Stimulated activated CD8-positive, alpha-beta memory T cell treated with anti-CD3 and anti-CD28 coated beads, Interleukin-2, amount 100 ng/mL, for 1 hour (primary cell): ENCODE measurements at regions not wholly inside any gene's neighbourhood (a gene's known extent, or its start where the extent isn't known, plus 50 kb on each side); places are given as distances from the start of the nearest gene placed in this dataset.
"Not testable (repeated sequence)": the region's sequence is repeated elsewhere in the genome, so short reads cannot be mapped to it uniquely, and the experiment has no call there.

ENCODE experiments used
- DNase-seq, 2 donors: peaks; one replicate each; pipeline ENCODE4 v3.0.0-alpha.2; 2020; ENCODE audit warnings: low read depth in 2 of 2

DNA sequence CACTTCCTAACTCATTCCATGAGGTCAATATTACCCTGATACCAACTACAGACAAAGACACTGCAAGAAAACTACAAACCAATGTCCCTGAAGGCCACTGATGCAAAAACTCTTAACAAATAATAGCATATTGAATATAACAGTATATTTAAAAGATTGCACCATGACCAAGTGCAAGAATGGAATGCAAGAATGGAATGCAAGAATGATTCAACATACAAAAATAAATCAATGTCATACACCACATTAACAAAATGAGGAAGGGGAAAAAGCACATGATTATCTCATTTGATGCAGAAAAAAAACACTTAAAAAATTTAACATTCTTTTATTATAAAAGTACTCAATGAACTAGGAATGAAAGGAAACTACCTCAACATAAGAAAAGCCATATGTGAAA lies 463.1 kb upstream of the NECTIN3 start:
- DNase-seq: no peak

DNA sequence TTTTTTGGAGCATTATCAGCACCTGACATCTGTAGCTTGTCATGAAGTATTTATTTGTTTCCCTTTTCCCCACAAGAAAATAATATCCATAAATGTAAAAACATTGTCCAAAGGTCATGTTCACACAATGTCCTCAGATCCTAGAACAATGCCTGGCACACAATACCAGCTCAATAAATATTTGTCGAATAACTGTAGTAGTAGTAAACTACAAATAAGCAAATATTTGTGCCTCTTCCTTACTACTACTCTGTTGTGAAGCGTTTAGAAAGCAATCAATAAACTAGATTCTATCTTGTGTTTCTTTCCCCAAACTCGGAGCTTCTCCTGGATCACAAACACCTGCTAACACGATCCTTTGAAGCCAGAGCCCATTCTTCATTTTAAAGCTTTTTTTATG lies 459.6 kb upstream of the NECTIN3 start:
- DNase-seq: no peak

DNA sequence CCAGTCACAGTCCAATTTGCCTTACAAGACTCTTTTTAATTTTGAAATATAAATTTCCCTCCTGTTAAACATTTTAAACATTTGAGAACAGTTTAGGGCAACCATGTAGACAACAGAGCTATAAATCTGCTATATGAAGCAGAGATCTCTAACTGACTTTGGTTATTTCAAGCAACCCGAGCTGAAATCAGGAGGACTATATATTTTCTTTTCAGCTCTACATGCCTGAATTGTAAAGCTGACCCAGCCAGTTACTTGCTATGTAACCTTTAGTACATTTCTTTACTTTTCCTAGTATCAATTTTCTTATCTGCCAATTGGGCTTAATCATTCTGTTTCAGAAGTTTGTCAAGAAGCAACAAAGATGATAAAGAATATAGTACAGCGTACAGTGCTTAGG lies 457.4 kb upstream of the NECTIN3 start:
- DNase-seq: no peak

DNA sequence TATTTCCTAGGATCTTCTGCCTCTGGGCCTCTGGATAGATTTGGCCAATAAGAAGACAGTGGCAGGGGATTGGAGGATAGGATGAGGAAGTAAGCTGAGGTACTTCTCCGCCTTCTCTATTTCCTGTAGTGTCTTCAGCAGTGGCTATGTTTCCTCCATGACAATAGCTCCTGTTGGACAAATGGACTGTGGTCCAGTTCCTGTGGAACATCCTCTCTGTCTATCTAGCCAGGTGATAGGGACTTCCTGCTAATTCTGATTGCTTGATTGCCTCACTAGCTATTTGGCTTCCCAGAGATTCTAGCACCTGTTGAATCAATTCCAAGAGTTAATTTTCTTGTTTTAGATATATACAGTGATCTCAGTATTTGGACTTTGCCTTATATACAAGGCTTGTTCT lies 456.2 kb upstream of the NECTIN3 start:
- DNase-seq: no peak

DNA sequence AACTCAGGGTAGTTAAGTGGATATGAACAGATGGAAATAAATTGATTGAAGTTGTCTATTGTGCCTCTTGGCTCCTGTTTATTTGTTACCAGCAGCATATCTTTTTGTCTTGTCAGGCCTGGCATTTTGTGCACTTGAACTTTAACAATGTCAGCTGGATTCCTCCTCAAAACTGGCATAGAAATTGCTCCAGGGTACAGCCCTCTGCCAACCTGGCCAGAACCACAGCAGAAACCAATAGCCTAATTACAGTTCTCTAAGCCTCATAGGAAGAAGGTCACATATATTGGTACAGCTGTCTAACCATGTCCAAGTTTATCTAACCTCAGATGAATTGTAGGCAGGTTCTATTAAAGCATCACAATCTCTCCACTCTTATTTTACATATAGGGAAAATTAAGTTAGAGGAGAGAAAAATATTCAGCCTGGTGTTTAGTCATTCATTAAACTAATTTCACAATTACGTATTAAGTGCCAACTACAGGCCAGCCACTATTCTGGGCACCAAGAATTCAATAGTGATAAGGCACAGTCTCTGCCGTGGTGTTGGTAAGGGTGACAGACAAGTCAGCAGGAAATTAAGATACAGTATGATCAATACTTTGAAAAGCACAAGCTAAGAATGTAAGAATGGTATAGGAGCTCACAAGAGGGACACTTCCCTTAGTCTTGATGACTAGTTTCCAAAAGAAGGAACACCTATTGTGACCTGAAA lies 452.9 kb upstream of the NECTIN3 start:
- no peak for DNase-seq

DNA sequence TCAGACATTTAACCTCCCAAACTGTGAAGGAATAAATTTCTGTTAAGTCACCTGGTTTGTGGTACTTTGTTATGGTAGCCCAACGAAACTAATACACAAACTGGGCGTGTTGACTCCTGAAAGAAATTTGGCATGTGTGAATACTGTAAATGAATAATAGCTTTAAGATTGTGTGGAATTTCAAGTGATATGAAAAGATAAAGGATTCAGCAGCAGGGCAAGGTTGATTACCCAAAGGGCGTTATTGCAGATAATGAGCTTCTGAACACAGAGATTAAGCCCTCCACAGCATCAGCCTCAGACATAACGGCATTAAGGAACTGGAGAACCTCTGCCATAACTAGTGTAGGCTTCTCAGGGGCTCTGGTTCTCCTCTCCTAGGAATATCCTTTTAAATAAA lies 451.5 kb upstream of the NECTIN3 start:
- DNase-seq: no peak

DNA sequence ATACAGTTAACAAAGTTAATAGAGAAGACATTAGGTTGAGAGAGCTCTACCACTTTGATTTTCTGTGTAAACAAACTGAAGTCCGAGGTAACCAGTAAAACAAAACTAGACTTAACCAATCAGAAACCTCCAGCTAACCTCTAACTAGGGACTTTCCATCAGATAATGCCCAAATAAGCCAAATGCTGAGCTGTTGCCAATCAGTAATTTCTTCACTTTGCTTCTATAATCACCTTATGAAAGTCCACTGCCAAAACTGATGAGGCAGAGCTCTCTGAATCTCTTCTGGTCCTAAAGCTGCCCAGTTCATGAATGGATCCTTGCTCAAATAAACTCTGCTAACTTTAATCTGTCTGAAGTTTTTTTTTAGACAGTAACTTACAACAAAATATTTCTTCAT lies 448.0 kb upstream of the NECTIN3 start:
- DNase-seq: no peak

DNA sequence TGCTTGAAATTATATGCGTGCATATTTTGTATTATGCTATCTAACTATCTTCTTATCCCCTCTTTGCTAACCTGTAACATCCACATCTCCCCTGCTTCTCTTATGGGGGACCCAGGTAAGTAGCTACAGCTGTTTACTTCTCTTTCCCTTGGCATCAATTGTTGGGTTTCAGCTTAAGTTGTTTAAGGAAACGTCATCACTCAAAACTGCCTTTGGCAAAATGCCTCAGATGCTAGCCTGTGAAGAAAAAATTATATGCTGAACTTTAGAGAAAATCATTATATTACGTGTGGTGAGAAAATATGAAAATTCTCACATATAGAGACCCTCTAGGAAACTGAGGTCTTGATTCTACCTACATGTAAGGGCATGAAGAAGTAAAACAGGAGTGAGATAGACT lies 447.0 kb upstream of the NECTIN3 start:
- DNase-seq: no peak

DNA sequence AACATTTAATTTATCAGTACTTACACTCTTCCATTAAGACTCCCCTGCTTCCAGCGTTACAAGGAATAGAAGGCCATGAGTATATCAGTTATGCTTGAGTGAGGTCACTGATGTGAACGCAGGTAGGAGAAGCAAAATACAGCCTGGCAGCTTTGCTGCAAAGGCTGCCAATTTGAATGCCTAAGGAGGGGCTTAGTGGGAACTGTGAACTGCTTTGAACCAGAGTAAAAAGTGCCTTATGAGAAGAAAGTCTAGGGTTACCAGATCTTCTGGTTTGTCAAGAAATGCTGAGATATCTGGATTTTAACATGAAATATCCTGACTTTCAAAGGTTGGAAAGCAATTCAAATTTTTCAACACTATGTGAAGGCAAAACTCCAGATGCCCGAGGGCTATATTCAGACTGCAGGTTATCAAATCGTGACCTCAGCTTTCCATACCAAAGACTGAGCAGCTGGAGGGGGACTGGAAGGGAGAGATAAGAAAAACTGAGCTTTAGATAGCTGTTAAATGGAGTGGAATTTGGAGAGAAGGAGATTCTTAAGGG lies 446.3 kb upstream of the NECTIN3 start:
- no peak for DNase-seq

DNA sequence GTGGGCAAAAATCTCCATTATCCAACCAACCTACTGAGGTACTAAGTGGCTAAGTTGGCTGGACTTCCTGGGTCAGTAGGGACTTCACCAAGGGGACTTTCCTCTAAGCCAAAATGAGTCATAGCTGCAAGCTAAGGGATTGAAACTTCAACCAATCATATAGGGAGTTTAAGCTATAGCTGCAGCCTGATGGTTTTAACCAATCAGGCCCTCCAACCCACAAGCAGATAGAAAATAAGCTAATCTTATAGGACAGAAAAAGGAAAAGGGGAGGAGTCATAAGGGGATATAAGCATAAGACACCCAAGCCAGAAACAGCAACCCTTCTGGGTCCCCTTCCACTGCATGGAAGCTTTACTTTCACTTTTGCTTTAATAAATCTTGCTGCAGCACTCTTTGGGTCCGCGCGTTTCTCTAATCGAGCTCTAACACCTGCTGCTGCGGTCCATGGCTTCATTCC lies 444.9 kb upstream of the NECTIN3 start:
- not testable (repeated sequence) for DNase-seq

DNA sequence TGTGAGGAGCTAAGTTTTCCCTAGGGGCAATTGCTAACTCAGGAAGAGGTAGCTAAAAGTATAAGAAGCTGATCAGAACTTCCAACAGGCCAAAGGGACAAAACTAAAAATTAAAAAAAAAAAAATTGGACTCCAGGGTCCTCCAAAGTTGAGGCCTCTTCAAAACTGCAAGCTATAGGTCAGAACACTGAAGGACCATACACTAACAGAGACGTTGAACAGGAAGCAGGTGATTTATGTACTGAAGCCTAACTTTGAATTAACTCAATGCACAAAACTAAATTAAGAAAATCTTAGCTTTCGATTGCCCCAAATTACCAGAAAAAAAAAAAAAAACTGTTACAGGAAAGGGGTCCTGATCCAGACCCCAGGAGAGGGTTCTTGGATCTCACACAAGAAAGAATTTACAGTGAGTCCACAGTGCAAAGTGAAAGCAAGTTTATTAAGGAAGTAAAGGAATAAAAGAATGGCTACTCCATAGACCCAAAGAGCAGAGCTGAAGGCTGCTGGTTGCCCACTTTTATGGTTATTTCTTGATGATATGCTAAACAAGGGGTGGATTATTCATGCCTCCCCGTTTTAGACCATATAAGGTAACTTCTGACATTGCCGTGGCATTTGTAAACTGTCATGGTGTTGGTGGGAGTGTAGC lies 442.8 kb upstream of the NECTIN3 start:
- no peak for DNase-seq

DNA sequence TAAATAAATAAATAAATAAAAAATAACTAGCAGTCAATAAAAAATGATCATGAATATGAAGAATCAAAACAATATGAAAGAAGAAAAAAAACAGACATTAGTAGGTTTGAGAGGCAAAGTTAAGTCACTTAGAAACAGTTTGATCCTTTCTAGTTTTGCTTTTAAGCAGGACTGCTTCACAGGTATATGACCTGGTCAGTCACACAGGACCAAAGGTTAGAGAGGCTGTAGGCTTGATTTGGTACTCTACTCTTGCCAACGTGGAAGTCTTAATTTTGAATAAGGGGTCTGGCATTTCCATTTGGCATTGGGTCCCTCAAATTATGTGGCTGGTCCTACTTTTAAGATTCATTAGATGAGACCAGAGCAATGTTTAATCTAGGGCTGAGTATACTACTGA lies 441.7 kb upstream of the NECTIN3 start:
- no peak for DNase-seq

DNA sequence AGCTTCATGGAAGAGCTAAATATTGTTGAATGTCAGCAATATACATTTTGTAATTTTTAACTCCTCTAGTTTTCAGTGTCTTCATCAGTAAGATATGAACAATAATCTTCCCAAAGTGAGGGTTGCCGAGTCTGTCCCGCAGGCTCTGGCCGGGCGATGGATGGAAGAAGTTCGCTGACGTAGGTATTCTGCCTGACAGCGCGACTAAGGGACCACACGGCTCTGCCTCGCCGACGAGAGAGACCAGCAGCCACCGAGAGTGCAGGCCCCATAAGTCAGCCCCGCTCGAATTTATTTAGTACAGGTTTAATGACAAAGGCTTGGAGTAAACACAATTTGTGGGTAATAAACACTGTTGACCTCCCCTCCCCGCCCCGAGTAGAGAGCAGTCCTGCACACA lies 427.4 kb upstream of the NECTIN3 start:
- DNase-seq: no peak

DNA sequence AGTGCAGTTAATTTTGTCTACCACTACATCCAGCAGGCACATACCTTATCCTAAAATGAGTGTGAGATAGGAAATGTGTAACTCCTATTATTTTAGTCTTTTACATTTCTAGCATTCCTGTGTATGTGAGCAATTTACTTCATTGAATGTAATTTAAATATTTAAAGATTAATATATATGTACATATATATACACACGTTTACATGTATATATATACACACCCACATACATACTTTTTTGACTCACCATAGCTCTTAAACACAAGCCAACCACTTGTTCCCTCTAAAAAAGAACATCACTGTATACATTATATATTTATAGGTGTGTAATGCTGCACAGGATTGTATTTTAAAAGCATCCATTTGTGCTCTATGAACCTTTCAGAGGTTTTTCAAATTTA lies 425.6 kb upstream of the NECTIN3 start:
- no peak for DNase-seq

DNA sequence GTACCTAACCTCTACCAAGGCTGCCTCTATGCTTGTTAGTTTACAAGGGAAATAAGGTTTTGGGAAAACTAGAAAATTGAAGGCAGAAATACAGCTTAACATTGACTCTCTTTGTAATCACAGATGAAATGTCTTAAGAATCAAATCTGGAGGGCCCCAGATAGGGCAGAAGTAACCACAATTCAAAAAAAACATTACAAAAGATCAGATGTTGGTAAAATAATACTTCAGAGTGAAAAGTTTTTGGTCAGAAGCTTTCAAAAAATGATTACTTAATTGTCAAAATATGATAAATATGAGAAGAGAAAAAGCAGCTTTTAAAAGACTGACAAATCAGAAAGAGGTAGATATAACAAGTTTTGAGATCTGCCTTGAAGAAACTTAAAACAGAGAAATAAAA lies 425.1 kb upstream of the NECTIN3 start:
- DNase-seq: no peak

DNA sequence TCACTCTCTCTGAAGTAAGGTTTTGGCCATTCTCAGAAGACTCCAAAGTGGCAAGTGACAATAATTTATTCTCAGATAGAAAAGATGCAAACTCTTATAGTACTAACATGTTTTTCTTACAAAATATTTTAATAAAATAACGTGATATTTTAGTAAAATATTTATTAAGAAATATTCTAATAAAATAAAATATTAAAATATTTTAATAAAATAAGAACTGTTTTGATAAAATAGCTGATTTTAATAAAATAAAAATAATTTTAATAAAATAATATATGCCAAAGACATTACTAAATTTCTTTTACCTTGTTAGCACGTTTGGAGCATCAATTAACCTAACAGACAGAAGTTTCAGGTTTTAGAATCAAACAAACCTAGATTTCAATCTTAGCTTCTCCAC lies 424.0 kb upstream of the NECTIN3 start:
- DNase-seq: no peak

DNA sequence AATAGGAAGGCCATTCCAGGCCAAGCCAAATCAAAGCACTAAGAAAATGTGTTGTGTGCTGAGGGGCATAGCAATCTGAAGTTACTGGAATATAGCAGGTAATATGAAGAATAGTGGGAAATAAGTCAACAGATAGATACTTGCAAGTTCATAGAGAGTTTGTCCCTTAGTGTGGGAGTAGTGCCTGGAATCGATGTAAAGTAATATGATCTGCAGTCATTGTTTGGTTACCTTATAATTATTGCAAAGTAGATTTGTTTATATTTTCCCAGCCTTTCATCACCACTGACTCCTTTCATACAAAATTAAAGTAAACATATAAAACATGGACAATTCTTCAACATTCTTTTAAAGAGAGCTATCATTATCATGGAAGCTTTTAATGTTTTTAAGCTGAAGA lies 420.9 kb upstream of the NECTIN3 start:
- DNase-seq: no peak

DNA sequence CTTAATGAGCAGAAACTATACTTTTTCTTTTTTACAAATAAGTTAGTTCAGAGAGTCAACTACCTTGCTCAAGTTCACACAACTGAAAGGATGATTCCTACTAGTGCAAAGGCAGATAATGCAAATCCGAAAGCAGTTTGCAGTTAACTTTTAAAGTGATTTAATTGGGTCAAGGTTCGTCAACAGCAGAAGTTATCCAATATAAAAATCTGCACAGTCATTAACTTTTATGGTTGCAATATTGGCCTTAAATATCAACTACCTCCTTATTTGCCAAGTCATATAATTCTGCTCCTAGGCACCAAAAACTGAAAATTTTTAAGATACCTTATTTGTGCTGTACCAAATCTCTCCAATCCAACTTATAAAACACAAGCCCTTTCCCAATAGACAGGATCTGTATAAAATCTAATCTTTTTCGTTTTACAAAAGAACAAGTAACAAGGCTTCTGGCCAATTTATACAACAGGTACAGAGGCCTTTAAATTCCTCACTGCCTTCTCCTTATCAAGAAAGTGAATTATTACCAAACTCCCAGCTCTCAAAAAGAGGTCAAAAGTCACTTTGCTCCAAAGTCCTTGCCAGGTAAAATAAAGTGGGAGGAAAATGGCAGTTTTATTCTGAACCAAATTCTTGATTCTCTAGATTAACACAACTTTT lies 416.6 kb upstream of the NECTIN3 start:
- no peak for DNase-seq

DNA sequence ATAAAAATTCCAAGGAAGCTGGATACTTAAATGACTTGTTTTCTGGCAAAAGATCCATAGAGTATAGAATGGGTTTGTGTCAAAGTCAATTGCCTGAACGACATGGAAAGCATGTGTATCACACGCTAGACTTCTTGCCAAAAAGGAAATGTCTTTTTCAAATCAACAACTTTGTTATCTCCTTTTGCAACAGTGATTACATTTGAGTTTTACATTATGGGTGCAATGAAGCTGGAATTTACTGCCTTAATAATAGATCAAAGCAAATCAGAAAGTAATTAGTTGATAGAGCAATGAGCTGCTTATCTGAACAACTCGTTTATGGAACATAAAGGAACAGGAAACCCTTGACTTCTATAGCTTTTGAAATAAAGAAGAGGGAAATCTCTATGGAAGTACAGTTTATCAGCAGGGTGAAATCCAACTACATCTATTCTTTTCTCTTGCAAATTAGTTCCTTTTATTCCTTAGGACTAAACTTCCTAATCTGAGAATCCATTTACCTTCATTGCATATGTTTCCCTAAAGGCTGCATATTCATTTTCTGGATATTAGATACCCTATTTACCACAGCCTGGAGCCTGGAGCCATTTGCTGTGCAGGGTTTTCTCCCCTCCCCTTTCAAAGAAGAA lies 415.1 kb upstream of the NECTIN3 start:
- no peak for DNase-seq

DNA sequence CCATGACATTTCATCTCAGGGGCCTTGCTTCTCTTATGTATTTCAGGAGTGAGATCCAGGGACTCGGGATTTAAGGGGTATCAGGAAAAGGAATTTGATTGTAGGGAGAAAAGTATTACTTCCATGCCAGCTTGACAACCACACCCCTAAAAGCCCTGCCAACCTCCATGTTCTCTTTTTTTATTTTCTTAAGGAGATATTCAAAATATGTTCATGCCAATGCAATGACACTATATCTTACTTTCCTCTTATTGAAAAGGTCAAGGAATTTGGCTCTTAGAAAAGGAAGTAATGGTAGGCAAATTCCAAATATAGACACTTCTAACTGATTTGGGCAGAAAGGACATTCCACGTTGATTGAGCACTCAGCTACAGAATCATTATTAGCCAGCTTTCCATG lies 407.5 kb upstream of the NECTIN3 start:
- no peak for DNase-seq

DNA sequence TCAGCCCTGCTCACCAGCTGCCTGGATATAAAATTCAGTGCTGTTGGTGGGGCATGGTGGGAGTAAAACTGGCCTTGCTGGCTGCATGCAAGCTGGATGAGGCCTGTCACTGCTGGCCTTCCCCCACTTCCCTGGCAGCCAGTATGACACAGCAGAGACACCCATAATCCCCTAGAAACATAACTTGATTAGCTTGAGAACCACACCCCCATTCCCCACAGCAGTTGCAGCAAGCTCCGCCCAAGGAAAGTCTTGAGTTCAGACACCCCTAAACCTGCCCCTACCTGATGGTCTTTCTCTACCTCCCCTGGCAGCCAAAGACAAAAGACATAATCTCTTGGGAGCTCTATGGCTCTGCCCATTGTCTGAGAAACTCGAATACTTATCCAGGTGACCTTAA lies 405.1 kb upstream of the NECTIN3 start:
- DNase-seq: no peak

DNA sequence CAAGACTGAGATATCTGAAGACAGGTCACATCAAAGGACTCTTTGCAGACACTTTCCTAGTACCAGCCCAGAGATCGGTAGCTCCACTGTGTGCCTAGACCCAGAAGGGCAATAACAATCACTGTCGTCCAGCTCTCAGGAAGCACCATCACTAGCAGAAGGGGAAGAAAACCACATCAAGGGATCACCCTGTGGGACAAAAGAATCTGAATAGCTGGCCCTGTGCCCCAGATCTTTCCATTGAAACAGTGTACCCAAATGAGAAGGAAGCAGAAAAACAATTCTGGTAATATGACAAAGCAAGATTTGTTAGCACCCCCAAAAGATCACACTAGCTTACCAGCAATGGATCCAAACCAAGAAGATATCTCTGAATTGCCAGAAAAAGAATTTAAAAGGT lies 404.4 kb upstream of the NECTIN3 start:
- DNase-seq: no peak

DNA sequence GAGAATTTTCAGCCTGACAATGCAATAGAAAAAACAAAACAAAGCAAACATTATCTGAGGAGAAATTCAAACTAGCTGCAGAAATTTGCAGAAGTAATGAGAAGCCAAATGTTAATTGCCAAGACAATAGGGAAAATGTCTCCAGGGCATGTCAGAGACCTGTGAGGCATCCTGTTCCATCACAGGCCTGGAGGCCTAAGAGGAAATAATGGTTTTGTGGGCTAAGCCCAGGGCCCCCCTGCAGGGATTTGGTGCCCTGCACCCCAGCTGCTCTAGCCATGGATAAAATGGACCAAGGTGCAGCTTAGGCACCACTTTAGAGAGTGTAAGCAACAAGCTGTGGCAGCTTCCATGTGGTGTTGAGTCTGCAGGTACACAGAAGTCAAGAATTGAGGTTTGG lies 401.2 kb upstream of the NECTIN3 start:
- DNase-seq: no peak
